B cell (primary cell): ENCODE measurements at regions not wholly inside any gene's neighbourhood (a gene's known extent, or its start where the extent isn't known, plus 50 kb on each side); places are given as distances from the start of the nearest gene placed in this dataset.

Experiments
- ATAC-seq: fragments of 200-7000 bp; cut with Tn5 transposase; one replicate; pipeline ENCODE4 v1.10.0; 2021; ENCODE audit warnings: low read depth, mild to moderate bottlenecking, moderate number of reproducible peaks, moderate library complexity
- CTCF ChIA-PET: fragments of 350-600 bp; sonication (Branson Sonifier 250); formaldehyde crosslinking; loops from one replicate; lab custom pipeline; 2021; ENCODE audit warnings: antibody characterized with exemption, inconsistent platforms; lab: Charles Lee
- POLR2A ChIA-PET: fragments of 350-600 bp; sonication (Branson Sonifier 250); formaldehyde crosslinking; loops from one replicate; lab custom pipeline; 2021; ENCODE audit warnings: antibody characterized with exemption; lab: Charles Lee
- DNase-seq: peaks from one replicate; pipeline ENCODE4 v3.0.0; 2013
- H2AFZ ChIP-seq: 2 replicates; pipeline ENCODE4 v1.6.1; 2012; ENCODE audit warnings: mild to moderate bottlenecking, low read depth, low read length; ENCODE audit not compliant: insufficient read depth, poor library complexity, severe bottlenecking
- H3K27ac ChIP-seq, 2 donors: 1 replicate in 1 of 2; 2 replicates in 1 of 2; pipeline ENCODE4 v1.5.1; 2012 to 2013; ENCODE audit warnings: low read length in 2 of 2, mild to moderate bottlenecking in 2 of 2, moderate library complexity in 1 of 2
- H3K27me3 ChIP-seq, 4 experiments: fragments of 200-600 bp in 1 of 4; sonication (generic) in 1 of 4; replicated peaks in 1 of 4; 1 replicate in 2 of 4; 2 replicates in 2 of 4; pipeline versions ENCODE4 v1.6.1 to v1.7.0; 2013 to 2016; ENCODE audit warnings: low read length in 3 of 4, mild to moderate bottlenecking in 2 of 4, mixed read lengths in 1 of 4, moderate library complexity in 1 of 4; ENCODE audit not compliant: insufficient read depth in 4 of 4, control insufficient read depth in 3 of 4; ENCODE audit errors: control extremely low read depth in 1 of 4
- H3K36me3 ChIP-seq, 2 experiments: replicated peaks in 1 of 2; 1 replicate in 1 of 2; 2 replicates in 1 of 2; pipeline versions ENCODE4 v1.6.1 to v1.7.1; 2013; ENCODE audit warnings: low read length in 1 of 2; ENCODE audit not compliant: insufficient read depth in 2 of 2, control insufficient read depth in 1 of 2; ENCODE audit errors: control extremely low read depth in 1 of 2, extremely low read depth in 1 of 2
- H3K4me1 ChIP-seq, 2 donors: fragments of 200-600 bp in 1 of 2; sonication (generic) in 1 of 2; 1 replicate in 1 of 2; 2 replicates in 1 of 2; pipeline versions ENCODE4 v1.5.1 to v1.6.1; 2013 to 2017; ENCODE audit warnings: low read length in 2 of 2; ENCODE audit not compliant: control insufficient read depth in 2 of 2, insufficient read depth in 2 of 2
- H3K4me2 ChIP-seq: replicated peaks from 2 replicates; pipeline ENCODE3; 2012; ENCODE audit warnings: mild to moderate bottlenecking, low read depth, low read length; ENCODE audit not compliant: poor library complexity, severe bottlenecking
- H3K4me3 ChIP-seq, 5 experiments: fragments of 200-600 bp in 1 of 5; sonication (generic) in 1 of 5; 1 replicate in 3 of 5; 2 replicates in 2 of 5; pipeline versions ENCODE4 v1.5.1 to v1.7.0; 2011 to 2016; ENCODE audit warnings: low read length in 4 of 5, mild to moderate bottlenecking in 4 of 5, low read depth in 2 of 5, control low read depth in 1 of 5, moderate library complexity in 1 of 5; ENCODE audit not compliant: insufficient read depth in 1 of 5; ENCODE audit errors: control extremely low read depth in 1 of 5, extremely low read depth in 1 of 5
- H3K79me2 ChIP-seq: fragments of 200-600 bp; sonication (generic); one replicate; pipeline ENCODE4 v1.6.0; 2016; ENCODE audit warnings: low read length; ENCODE audit not compliant: control insufficient read depth, insufficient read depth
- H3K9ac ChIP-seq: fragments of 200-600 bp; sonication (generic); 2 replicates; pipeline ENCODE4 v1.6.1; 2017; ENCODE audit warnings: mild to moderate bottlenecking, low read length, moderate library complexity
- H3K9me3 ChIP-seq, 3 donors: one replicate each; pipeline versions ENCODE4 v1.6.1 to v1.7.1; 2013; ENCODE audit warnings: low read length in 2 of 3; ENCODE audit not compliant: control insufficient read depth in 2 of 3, insufficient read depth in 1 of 3; ENCODE audit errors: control extremely low read depth in 1 of 3
- H4K20me1 ChIP-seq: 2 replicates; pipeline ENCODE4 v1.6.0; 2012; ENCODE audit warnings: mild to moderate bottlenecking, low read length; ENCODE audit not compliant: insufficient read depth, control insufficient read depth, poor library complexity, severe bottlenecking
- H3K27ac Mint-ChIP-seq: one replicate; pipeline ENCODE4 v1.8.0; 2021; ENCODE audit warnings: mixed read lengths
- H3K27me3 Mint-ChIP-seq: one replicate; pipeline ENCODE4 v1.8.0; 2021; ENCODE audit warnings: mixed read lengths
- H3K4me1 Mint-ChIP-seq: one replicate; pipeline ENCODE4 v1.8.0; 2021; ENCODE audit warnings: mixed read lengths
- H3K4me3 Mint-ChIP-seq: one replicate; pipeline ENCODE4 v1.8.0; 2021; ENCODE audit warnings: mixed read lengths
- H3K9me3 Mint-ChIP-seq: one replicate; pipeline ENCODE4 v1.8.0; 2022; ENCODE audit warnings: mixed read lengths; ENCODE audit not compliant: insufficient read depth
- EZH2 ChIP-seq: IDR thresholded peaks from 2 replicates; pipeline ENCODE4 v1.6.1; 2012; ENCODE audit warnings: borderline replicate concordance, low read depth, mild to moderate bottlenecking, moderate library complexity, low read length; ENCODE audit not compliant: insufficient read depth, poor library complexity, severe bottlenecking
- WGBS: methylation state at CpG from one replicate; pipeline ENCODE4 v1.1.5; 2013; ENCODE audit warnings: missing lambda C conversion rate; ENCODE audit not compliant: insufficient coverage; 5-methylcytosine and 5-hydroxymethylcytosine counted together
- intact Hi-C: fragments of 100-400 bp; cut with micrococcal nuclease; formaldehyde crosslinking; loops from one replicate; pipeline ENCODE4 v1.10.0; 2022
- TF ChIP-seq, protein P1 (sequence below): fragments of 200-600 bp; IDR thresholded peaks from one replicate; pipeline ENCODE4 v1.8.0; 2022; ENCODE audit warnings: antibody characterized with exemption, mild to moderate bottlenecking

DNA sequence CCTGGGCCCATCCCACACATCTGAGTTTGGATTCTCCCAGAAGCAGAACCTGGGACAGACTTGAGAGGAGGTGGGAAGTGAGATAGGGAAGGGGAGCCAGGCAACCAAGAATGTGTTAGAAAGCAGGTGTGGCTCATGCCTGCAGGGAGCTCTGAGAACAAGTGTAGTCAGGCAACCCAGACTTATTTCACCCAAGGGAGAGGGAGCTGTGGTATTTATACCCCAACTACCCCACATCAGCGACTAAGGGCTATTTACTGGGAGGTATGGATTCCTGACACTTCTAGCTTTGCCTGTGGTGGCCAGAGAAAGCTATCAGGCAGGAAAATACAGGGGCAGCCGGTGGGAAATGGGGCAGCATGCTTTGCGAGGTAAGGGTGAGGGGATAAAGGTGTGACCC, 125.8 kb upstream of the MSX1 start:
- Histone ChIP-seq H3K36me3 (no peaks in the 10 kb centered on the region), H3K27me3 (no peaks in the 10 kb centered on the region), H2AFZ (no peak overlapping the region), H3K9ac (no peak overlapping the region), H3K27ac (no peak overlapping the region), H3K4me2 (no peak overlapping the region), H3K9me3 (peaks cover 0 to 20% (median 0%) of the 10 kb centered on the region in 3 donors), H3K4me1 (no peaks in the 10 kb centered on the region), H4K20me1 (no peaks in the 10 kb centered on the region), H3K4me3 (no peak overlapping the region), H3K79me2 (no peaks in the 10 kb centered on the region)
- no peak overlapping the region for H3K4me3 Mint-ChIP-seq
- no peaks in the 10 kb centered on the region for H3K27me3 Mint-ChIP-seq
- 100% methylated on average over 2 of the region's 3 CpGs for WGBS
- no peak for DNase-seq
- no peaks in the 10 kb centered on the region for H3K4me1 Mint-ChIP-seq
- no peak overlapping the region for H3K27ac Mint-ChIP-seq
- CTCF ChIA-PET, result no interaction called here
- peaks cover 2% of the 10 kb centered on the region for H3K9me3 Mint-ChIP-seq
- intact Hi-C loops, result no loop called here
- no peak for TF ChIP-seq EZH2
- TF ChIP-seq, protein P1, sequence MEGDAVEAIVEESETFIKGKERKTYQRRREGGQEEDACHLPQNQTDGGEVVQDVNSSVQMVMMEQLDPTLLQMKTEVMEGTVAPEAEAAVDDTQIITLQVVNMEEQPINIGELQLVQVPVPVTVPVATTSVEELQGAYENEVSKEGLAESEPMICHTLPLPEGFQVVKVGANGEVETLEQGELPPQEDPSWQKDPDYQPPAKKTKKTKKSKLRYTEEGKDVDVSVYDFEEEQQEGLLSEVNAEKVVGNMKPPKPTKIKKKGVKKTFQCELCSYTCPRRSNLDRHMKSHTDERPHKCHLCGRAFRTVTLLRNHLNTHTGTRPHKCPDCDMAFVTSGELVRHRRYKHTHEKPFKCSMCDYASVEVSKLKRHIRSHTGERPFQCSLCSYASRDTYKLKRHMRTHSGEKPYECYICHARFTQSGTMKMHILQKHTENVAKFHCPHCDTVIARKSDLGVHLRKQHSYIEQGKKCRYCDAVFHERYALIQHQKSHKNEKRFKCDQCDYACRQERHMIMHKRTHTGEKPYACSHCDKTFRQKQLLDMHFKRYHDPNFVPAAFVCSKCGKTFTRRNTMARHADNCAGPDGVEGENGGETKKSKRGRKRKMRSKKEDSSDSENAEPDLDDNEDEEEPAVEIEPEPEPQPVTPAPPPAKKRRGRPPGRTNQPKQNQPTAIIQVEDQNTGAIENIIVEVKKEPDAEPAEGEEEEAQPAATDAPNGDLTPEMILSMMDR, result no peak
- POLR2A ChIA-PET, result no interaction called here
- no peak for ATAC-seq

DNA sequence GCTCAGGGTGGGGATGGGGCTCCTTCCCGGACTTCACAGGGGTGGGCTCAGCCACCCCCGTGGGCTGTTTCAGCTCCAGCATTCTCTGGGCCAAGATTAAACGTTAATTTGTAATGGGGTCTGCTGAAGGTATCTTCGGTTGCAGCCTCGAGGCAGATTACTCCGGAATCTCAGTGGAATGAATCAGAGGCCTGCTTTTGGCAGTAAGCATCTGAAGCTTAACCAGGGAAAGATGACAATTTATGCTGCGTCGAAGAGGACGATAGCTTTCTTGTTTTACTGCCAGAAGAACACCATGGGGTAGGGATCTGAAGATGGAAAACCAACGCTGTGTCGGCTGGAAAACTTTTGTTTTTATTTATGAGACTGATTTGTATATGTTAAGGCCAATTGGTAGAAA, 129.2 kb upstream of the MSX1 start:
- 96% methylated on average over 10 of the region's 11 CpGs for whole genome bisulfite sequencing
- H3K4me3 ChIP-seq, result no peak overlapping the region
- no peak overlapping the region for H2AFZ ChIP-seq
- H3K9me3 ChIP-seq, result peaks cover 0 to 39% (median 20%) of the 10 kb centered on the region in 3 donors
- H3K4me1 ChIP-seq, result no peaks in the 10 kb centered on the region
- TF ChIP-seq, protein P1, result no peak
- no peak for TF ChIP-seq EZH2
- ChIA-PET POLR2A (no interaction called here), CTCF (no interaction called here)
- no peak overlapping the region for H3K27ac ChIP-seq
- H3K4me2 ChIP-seq, result no peak overlapping the region
- Mint-ChIP-seq H3K9me3 (peaks cover 16% of the 10 kb centered on the region), H3K4me3 (no peak overlapping the region), H3K4me1 (no peaks in the 10 kb centered on the region), H3K27me3 (no peaks in the 10 kb centered on the region), H3K27ac (no peak overlapping the region)
- DNase-seq, result no peak
- intact Hi-C loops, result no loop called here
- H3K36me3 ChIP-seq, result no peaks in the 10 kb centered on the region
- no peak for ATAC-seq
- no peak overlapping the region for H3K9ac ChIP-seq
- no peaks in the 10 kb centered on the region for H4K20me1 ChIP-seq
- H3K79me2 ChIP-seq, result no peaks in the 10 kb centered on the region
- no peaks in the 10 kb centered on the region for H3K27me3 ChIP-seq
